HG02870 (cell line): ENCODE measurements at regions not wholly inside any gene's neighbourhood (a gene's known extent, or its start where the extent isn't known, plus 50 kb on each side); places are given as distances from the start of the nearest gene placed in this dataset.

ENCODE experiments used
- ATAC-seq: cut with Tn5 transposase; IDR thresholded peaks from one replicate; pipeline ENCODE4 v1.9.1; 2021; ENCODE audit warnings: mild to moderate bottlenecking, moderate library complexity; ENCODE audit not compliant: unreplicated experiment

GRCh38 chr2:109070290-109070689 lies 58.7 kb upstream of the SH3RF3 start:
- ATAC-seq: no peak

DNA sequence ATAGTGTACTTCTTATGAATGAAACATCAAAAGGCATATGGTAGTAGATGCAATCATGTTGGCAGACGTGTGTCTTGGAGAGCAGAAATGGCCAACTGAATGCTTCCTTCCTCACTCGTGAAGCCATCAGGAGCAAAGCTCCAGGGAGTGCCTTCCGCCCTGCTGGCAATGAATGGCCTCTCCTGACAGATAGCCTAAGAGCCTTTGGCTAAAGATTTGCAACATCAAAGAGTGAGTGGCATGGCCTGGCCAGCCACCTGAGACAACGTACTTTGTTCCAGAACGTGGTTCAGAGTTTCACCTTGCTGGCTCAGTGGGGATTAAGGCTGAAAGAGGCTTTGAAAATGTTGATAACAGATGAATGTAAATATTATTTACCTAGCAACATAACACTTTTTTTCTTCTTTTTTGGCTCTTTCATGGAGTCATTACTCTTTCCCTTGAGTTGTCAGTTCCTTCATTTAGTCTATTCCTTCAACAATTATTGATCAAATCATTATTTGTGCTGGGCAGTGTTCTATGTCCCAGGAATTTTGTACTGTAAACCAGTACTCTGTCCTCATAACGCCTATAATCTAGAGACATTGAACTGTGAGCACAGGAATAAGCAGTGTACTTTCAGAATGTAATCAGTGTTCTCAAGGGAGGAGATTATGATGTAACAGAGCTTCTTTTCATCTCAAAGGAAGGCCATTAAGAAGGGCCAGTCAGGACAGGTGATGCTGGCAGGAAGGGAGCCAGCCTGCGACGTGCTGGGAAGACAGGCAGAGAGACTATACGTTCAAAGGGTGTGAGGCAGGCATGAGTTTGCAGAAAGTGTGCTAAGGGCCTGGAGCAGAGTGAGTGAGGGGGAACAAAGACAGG lies 59.4 kb upstream of the SH3RF3 start:
- ATAC-seq: no peak

GRCh38 chr2:109068811-109069210 lies 60.2 kb upstream of the SH3RF3 start:
- ATAC-seq: no peak

DNA sequence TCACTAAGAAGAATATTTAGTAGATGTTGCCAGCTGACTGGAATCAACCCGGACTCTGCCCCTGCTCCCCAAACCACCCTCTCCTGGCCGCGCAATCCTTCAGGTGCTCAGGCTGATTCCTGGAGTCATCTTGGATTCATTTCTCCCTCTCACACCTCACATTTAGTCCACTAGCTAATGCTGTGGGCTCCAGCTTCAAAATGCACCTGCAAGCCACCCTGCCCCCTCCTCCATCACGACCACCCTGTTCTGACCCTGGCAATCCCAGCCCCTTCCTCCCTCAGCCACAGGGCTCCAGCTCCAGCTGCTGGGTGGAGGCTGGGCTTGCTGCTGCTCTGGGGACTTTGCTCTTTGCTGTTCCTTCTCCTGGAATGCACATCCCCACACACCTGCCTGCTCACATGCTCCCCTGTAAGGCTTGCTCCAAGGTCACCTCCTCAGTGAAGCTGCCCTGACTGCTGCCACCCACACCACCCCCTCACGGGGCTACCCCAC lies 61.3 kb upstream of the SH3RF3 start:
- ATAC-seq: no peak

DNA sequence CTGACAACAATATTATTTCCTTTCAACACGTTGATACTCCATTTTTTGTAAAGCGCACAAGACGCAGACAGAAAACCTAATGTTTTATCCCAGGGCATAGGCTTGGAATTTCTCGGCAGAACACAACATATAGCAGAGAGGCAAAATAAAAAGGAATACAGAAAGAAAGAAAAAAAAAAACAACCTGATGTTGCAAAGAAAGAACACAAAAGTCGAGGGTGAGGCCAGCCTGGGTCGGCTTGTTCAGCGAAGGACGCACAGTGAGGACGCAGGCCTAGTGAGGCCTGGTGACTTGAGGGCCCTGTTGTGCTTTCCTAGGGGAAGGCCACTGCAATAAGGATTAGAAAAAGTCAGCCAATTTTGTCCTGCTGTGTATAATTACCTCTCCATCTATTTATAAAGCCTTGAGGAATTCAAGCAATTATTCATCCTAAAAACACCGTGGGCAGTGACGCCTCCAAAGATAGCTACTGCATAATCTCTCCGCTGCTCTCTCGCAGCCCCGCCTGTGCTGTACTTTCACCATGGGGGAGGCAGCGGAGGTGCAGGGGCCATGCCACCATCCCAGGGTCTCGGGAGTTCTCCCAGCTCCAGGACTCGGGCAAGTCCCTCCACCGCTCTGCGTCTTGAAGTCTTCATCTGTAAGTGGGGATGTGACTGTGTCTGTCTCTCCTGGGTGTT lies 61.9 kb upstream of the SH3RF3 start:
- no peak for ATAC-seq

DNA sequence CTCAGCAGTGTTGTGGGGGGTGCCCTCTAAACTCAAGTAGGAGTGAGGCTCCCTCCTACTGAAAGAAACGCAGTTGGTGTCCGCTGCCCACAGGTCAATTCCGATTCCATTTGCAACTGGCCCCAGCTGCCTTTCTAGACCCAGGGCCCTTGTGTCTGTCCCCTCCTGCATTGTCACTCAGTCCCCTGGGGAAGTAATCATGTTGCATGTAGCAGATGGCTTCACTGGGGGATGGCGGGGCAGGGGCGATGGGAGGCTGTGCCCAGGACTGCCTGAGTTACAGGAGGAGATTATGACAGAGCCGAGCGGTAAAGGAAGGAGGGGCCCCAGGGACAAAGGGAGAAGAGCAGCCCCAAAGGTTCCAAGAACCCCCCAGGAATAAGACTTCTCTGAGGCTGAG lies 62.5 kb upstream of the SH3RF3 start:
- ATAC-seq: no peak

GRCh38 chr2:109065391-109065734 lies 63.6 kb upstream of the SH3RF3 start:
- no peak for ATAC-seq

- no peak for ATAC-seq
Measured at GRCh38 chr2:109064660-109065390, 64.2 kb upstream of the SH3RF3 start.

DNA sequence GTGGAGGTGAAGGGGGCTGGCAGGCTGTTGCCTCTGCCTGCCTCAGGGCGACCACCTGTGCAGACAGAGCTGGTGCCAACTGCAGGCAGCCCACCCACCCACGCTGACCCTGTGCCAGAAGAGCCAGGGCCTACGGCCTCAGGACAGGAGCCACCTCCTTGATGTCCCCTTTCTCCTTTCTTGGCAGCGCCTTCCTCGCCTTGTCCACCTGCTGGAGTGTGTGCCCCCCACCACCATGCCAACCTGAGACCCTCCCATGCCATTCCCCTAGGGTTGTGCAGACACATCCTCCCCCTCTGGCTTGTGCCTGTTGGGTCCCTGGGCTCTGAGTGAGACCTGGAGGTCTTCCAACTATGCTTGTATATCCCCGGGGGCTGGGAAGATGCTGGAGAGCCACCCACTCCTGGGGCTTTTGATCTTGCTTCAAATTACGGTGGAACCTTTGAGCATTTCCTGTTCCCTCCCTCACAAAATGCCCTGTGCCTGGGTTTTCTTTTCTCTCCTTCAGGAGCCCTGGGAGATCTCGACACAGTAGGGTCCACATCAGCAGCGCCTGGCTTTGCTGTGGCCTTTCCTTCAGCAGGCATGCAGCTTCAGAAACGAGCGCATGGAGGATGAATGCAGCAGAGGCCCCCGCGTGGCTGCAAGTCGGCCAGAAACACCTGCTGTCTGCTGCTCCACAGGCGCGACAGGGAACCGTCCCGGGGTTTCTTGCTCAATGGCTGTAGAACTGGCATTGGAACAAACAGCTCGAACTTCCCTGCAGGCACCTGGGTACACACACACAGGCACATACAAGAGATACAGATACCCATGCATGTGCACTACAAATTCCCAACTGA lies 65.9 kb upstream of the SH3RF3 start:
- no peak for ATAC-seq

- no peak for ATAC-seq
Measured at GRCh38 chr2:109062145-109062858, 66.7 kb upstream of the SH3RF3 start.

DNA sequence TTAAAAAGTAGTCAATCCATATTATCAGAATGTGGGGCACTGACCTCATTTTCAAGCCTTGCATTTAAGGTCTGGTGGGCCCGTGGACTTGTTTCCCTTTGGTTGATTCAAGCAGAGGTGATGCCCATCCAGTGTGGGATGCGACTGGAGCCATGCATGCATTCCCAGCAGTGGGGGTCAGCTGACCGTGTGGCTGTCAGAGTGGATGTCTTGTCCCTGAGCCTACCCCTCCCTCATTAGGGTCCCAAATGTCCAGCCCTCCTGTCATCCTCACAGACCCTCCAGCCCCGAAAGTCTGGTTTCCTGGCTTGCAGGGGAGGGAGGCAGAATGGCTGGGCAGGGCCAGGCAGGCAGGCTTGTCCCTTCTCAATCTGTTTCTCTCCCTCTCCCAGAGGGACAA lies 67.3 kb upstream of the SH3RF3 start:
- no peak for ATAC-seq

DNA sequence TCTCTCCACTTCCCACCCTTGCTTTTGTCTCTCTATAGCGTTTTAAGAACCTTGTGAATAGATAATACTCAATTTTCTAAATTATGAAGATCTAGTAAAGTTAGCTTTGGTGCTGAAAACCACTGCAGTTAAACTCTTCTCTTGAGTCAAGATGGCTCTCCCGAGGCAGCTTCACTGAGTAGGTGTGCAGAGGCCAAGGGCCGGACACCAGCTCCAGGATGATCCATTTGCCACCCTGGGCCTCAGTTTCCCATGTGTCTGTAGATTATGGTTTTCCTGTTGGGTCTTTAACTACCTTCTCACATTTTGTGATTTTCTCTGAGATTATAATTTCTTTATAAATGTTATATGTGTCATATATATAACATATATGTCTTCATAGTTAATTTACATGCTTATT lies 68.5 kb upstream of the SH3RF3 start:
- no peak for ATAC-seq

GRCh38 chr2:109059474-109060165 lies 69.4 kb upstream of the SH3RF3 start:
- no peak for ATAC-seq

GRCh38 chr2:109058802-109059201 lies 69.8 kb upstream of the EDAR start:
- no peak for ATAC-seq

DNA sequence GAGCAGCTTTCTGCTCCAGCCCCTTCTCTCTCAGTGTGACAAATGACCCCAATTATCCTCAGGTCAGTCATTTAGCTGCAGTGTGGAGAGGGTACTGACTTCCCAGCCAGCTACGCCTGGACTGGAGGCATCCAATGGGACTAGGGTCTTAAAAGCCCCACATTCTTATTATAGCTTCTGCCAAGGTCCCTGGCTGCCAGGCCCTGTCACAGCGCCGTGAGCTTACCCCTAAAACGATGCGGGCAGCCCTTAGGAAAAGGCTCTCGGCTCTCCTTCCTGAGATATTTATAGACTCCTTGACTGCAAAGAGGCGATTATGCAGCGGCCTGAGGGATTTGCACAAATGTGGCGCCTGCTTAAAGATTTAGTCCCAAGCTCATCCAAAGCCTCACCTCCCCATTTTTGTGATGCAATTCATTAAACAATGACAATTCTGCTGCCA lies 69.2 kb upstream of the EDAR start:
- no peak for ATAC-seq

DNA sequence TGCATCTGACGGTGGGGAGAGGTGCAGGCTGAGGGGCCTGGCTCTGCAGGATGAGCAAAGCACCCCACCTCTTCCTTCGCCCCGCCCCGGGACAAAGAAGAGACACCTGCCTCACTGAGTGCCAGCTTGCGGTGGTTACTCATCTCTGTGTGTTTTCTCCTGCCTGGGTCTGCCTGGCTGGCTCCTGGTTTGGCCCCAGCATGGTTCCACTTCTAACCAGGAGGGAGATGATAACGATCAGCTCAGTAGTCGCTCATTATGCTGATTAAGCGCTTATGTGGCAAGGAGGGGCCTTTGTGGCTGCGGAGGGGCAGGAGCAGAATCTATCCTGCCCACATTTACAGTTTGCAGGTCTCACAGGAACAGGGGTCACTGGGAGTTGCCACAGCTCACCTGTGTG lies 68.7 kb upstream of the EDAR start:
- no peak for ATAC-seq

- ATAC-seq: no peak
Measured at GRCh38 chr2:109055435-109055834, 66.4 kb upstream of the EDAR start.

DNA sequence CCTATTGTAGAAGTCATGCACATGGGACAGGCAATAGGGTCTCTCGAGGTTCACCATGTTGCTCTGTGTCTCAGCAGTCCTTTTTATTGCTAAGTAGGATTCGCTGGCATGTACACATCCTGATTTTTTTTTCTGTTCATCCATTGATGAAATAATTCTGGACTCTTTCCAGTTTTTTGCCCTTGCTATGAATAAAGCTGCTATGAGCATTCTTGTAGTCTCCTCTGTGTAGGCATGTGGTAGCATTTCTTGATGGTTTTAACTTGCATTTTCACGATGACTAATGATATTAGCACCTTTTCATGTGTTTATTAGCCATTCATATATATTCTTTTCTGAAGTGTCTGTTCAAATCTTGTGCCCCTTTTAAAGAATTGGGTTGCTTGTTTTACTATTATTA lies 65.8 kb upstream of the EDAR start:
- ATAC-seq: no peak

GRCh38 chr2:109053716-109054115 lies 64.7 kb upstream of the EDAR start:
- ATAC-seq: no peak

- no peak for ATAC-seq
Measured at GRCh38 chr2:109052922-109053321, 63.9 kb upstream of the EDAR start.
